H1 (cell line): ENCODE measurements at regions not wholly inside any gene's neighbourhood (a gene's known extent, or its start where the extent isn't known, plus 50 kb on each side); places are given as distances from the start of the nearest gene placed in this dataset.

Source experiments
- CTCF ChIA-PET: fragments of 300-600 bp; sonication (Branson Sonifier 250); formaldehyde crosslinking; loops from one replicate; lab custom pipeline; 2021; ENCODE audit not compliant: partially characterized antibody; lab: Charles Lee
- POLR2A ChIA-PET: fragments of 300-600 bp; sonication (Branson Sonifier 250); formaldehyde crosslinking; loops from one replicate; lab custom pipeline; 2021; ENCODE audit warnings: inconsistent platforms; ENCODE audit not compliant: partially characterized antibody; lab: Charles Lee
- DNase-seq, 2 experiments: peaks; one replicate each; pipeline versions ENCODE4 v3.0.0 to v3.0.0-alpha.2; 2010 to 2022; ENCODE audit warnings: low spot score in 2 of 2, low read depth in 1 of 2, mixed read lengths in 1 of 2
- FAIRE-seq: peaks from 2 replicates; lab custom pipeline; 2011; peaks lifted over from hg19 to GRCh38; lab: Jason Lieb, UNC
- H2AFZ ChIP-seq: 2 replicates; pipeline ENCODE4 v1.8.1; 2012; ENCODE audit warnings: low read length, inconsistent platforms
- H2AK5ac ChIP-seq: 2 replicates; pipeline ENCODE4 v1.6.1; 2013; ENCODE audit warnings: low read depth, low read length
- H2BK120ac ChIP-seq: replicated peaks from 2 replicates; pipeline ENCODE3; 2013; ENCODE audit warnings: low read depth, low read length, inconsistent platforms
- H2BK12ac ChIP-seq: 2 replicates; pipeline ENCODE4 v1.6.1; 2013; ENCODE audit warnings: low read depth, low read length
- H2BK15ac ChIP-seq: 2 replicates; pipeline ENCODE4 v1.6.1; 2013; ENCODE audit warnings: low read length
- H2BK20ac ChIP-seq: 2 replicates; pipeline ENCODE4 v1.6.1; 2013; ENCODE audit warnings: low read length
- H2BK5ac ChIP-seq: 2 replicates; pipeline ENCODE4 v1.6.1; 2013; ENCODE audit warnings: low read depth, low read length
- H3K14ac ChIP-seq: 2 replicates; pipeline ENCODE4 v1.6.1; 2013; ENCODE audit warnings: inconsistent platforms; ENCODE audit not compliant: insufficient read length
- H3K18ac ChIP-seq: 2 replicates; pipeline ENCODE4 v1.6.1; 2013; ENCODE audit warnings: low read length; ENCODE audit errors: extremely low read depth
- H3K23ac ChIP-seq: 2 replicates; pipeline ENCODE4 v1.6.1; 2013; ENCODE audit warnings: inconsistent platforms; ENCODE audit not compliant: insufficient read length
- H3K23me2 ChIP-seq: 2 replicates; pipeline ENCODE4 v1.6.1; 2013; ENCODE audit warnings: low read depth, low read length
- H3K27ac ChIP-seq: 2 replicates; pipeline ENCODE4 v1.6.1; 2011; ENCODE audit warnings: low read depth, low read length, inconsistent platforms
- H3K27me3 ChIP-seq, 4 experiments: replicated peaks in 1 of 4; 1 replicate in 1 of 4; 2 replicates in 3 of 4; pipeline versions ENCODE4 v1.6.1 to v1.8.1; 2011 to 2013; ENCODE audit warnings: low read length in 3 of 4, mild to moderate bottlenecking in 3 of 4, inconsistent platforms in 2 of 4, mixed read lengths in 2 of 4, moderate library complexity in 1 of 4; ENCODE audit not compliant: control insufficient read depth in 3 of 4, insufficient read depth in 3 of 4; ENCODE audit errors: extremely low read depth in 1 of 4
- H3K36me3 ChIP-seq, 4 experiments: 2 replicates each; pipeline versions ENCODE4 v1.6.1 to v1.8.1; 2011 to 2013; ENCODE audit warnings: mild to moderate bottlenecking in 4 of 4, low read length in 3 of 4, moderate library complexity in 2 of 4, control low read depth in 1 of 4, inconsistent platforms in 1 of 4; ENCODE audit not compliant: insufficient read depth in 4 of 4, control insufficient read depth in 2 of 4
- H3K4ac ChIP-seq: replicated peaks from 2 replicates; pipeline ENCODE3; 2013; ENCODE audit warnings: low read length, low read depth, mixed read lengths, inconsistent platforms; ENCODE audit not compliant: insufficient read length
- H3K4me1 ChIP-seq, 4 experiments: replicated peaks in 1 of 4; 1 replicate in 1 of 4; 2 replicates in 3 of 4; pipeline versions ENCODE4 v1.6.1 to v1.8.1; 2011 to 2013; ENCODE audit warnings: low read length in 3 of 4, inconsistent platforms in 2 of 4, mixed read lengths in 1 of 4; ENCODE audit not compliant: insufficient read depth in 4 of 4, control insufficient read depth in 3 of 4
- H3K4me2 ChIP-seq, 2 experiments: 2 replicates each; pipeline versions ENCODE4 v1.6.1 to v1.8.1; 2011 to 2013; ENCODE audit warnings: low read depth in 2 of 2, low read length in 2 of 2, control low read depth in 1 of 2, inconsistent platforms in 1 of 2, mild to moderate bottlenecking in 1 of 2; ENCODE audit not compliant: insufficient read depth in 1 of 2
- H3K4me3 ChIP-seq, 4 experiments: fragments of 200-600, 300-600 bp in 1 of 4; sonication (generic), shearing (Covaris generic), sonication (Bioruptor Twin) in 1 of 4; 2 replicates each; pipeline versions ENCODE4 v1.5.1 to v1.8.1; 2011 to 2016; ENCODE audit warnings: low read length in 4 of 4, low read depth in 3 of 4, control low read depth in 2 of 4, inconsistent platforms in 2 of 4, mild to moderate bottlenecking in 2 of 4, mixed read lengths in 1 of 4, moderate library complexity in 1 of 4; ENCODE audit not compliant: insufficient read depth in 2 of 4; ENCODE audit errors: extremely low read depth in 1 of 4
- H3K56ac ChIP-seq: replicated peaks from 2 replicates; pipeline ENCODE3; 2013; ENCODE audit warnings: low read depth, mild to moderate bottlenecking, mixed read lengths, low read length, inconsistent platforms; ENCODE audit not compliant: insufficient read length
- H3K79me1 ChIP-seq: 2 replicates; pipeline ENCODE4 v1.6.1; 2013; ENCODE audit warnings: low read depth, low read length, control low read depth
- H3K79me2 ChIP-seq, 2 experiments: 2 replicates each; pipeline versions ENCODE4 v1.6.1 to v1.8.1; 2012 to 2013; ENCODE audit warnings: low read length in 2 of 2, mild to moderate bottlenecking in 2 of 2, inconsistent platforms in 1 of 2; ENCODE audit not compliant: insufficient read depth in 2 of 2, control insufficient read depth in 1 of 2
- H3K9ac ChIP-seq, 4 experiments: replicated peaks in 1 of 4; 1 replicate in 1 of 4; 2 replicates in 3 of 4; pipeline versions ENCODE4 v1.6.1 to v1.8.1; 2011 to 2013; ENCODE audit warnings: low read depth in 3 of 4, low read length in 3 of 4, control low read depth in 2 of 4, mild to moderate bottlenecking in 2 of 4, moderate library complexity in 2 of 4, inconsistent platforms in 1 of 4; ENCODE audit errors: extremely low read depth in 1 of 4
- H3K9me3 ChIP-seq, 2 experiments: 2 replicates each; pipeline versions ENCODE4 v1.6.1 to v1.8.1; 2012 to 2013; ENCODE audit warnings: mild to moderate bottlenecking in 2 of 2, moderate library complexity in 2 of 2, control low read depth in 1 of 2, inconsistent platforms in 1 of 2, low read depth in 1 of 2, low read length in 1 of 2, mixed read lengths in 1 of 2; ENCODE audit not compliant: insufficient read depth in 2 of 2
- H4K20me1 ChIP-seq, 2 experiments: replicated peaks in 1 of 2; 2 replicates each; pipeline versions ENCODE3 to v1.8.1; 2011 to 2013; ENCODE audit warnings: inconsistent platforms in 2 of 2, low read length in 2 of 2, mild to moderate bottlenecking in 1 of 2; ENCODE audit not compliant: insufficient read depth in 2 of 2, control insufficient read depth in 1 of 2
- H4K5ac ChIP-seq: 2 replicates; pipeline ENCODE4 v1.6.1; 2013; ENCODE audit warnings: low read length, low read depth, mixed read lengths, inconsistent platforms; ENCODE audit not compliant: insufficient read length
- H4K8ac ChIP-seq: 2 replicates; pipeline ENCODE4 v1.8.0; 2013; ENCODE audit warnings: mild to moderate bottlenecking, moderate library complexity, low read length, inconsistent platforms; ENCODE audit not compliant: insufficient read depth; ENCODE audit errors: extremely low read depth
- H4K91ac ChIP-seq: replicated peaks from 2 replicates; pipeline ENCODE3; 2013; ENCODE audit warnings: low read length, mixed read lengths, inconsistent platforms; ENCODE audit not compliant: insufficient read length
- SP2 ChIP-seq: IDR thresholded peaks from 2 replicates; pipeline ENCODE4 v1.6.1; 2012; ENCODE audit warnings: mild to moderate bottlenecking, low read length, inconsistent platforms
- WGBS, 2 experiments: shearing (Covaris generic) in 1 of 2; methylation state at CpG; one replicate each; pipeline versions ENCODE4 v1.1.6 to v1.1.7; 2013 to 2015; ENCODE audit warnings: low lambda C conversion rate in 2 of 2, mixed read lengths in 2 of 2, inconsistent platforms in 1 of 2, low coverage in 1 of 2, missing lambda C conversion rate in 1 of 2; ENCODE audit not compliant: insufficient replicate concordance in 2 of 2, insufficient coverage in 1 of 2, insufficient read length in 1 of 2; ENCODE audit errors: extremely low coverage in 1 of 2, missing lambda C conversion rate in 1 of 2; 5-methylcytosine and 5-hydroxymethylcytosine counted together
- TF ChIP-seq, protein P1 (sequence below): IDR thresholded peaks from 2 replicates; pipeline ENCODE4 v1.6.1; 2012; ENCODE audit warnings: inconsistent platforms

DNA sequence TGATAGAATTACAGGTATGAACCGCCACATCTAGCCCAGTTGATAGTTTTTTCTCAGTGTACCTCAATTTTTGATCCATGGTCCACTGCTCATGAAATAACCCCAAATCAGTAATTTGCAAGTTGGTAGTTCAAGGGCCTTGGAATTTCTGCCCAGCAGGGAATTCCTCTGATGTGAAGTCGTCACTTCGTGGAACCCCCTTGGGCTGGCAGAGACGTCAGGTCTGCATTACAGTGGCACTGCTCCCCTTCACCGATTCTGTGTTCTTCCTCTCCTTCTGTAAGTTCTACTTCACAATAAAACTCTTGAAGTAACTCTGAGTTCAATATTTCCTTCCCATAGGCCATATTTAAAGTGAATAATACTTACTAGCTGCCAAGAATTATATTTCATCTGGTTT, 881.0 kb downstream of the OTOL1 start:
- CTCF ChIA-PET, result no interaction called here
- Histone ChIP-seq H2BK12ac (no peak overlapping the region), H2BK20ac (no peak overlapping the region), H2BK120ac (no peak overlapping the region), H2AK5ac (no peak overlapping the region), H3K14ac (no peak overlapping the region), H3K23ac (no peak overlapping the region), H2AFZ (no peak overlapping the region), H3K4me1 (no peaks in the 10 kb centered on the region), H4K5ac (no peak overlapping the region), H3K36me3 (no peaks in the 10 kb centered on the region; a peak in 1 of 8 replicates), H2BK5ac (no peak overlapping the region), H3K23me2 (no peaks in the 10 kb centered on the region), H3K79me2 (no peaks in the 10 kb centered on the region), H2BK15ac (no peak overlapping the region), H3K9ac (no peak overlapping the region), H4K8ac (no peak overlapping the region), H3K4me2 (no peak overlapping the region), H3K4ac (no peak overlapping the region), H3K27me3 (no peaks in the 10 kb centered on the region), H4K20me1 (no peaks in the 10 kb centered on the region), H4K91ac (no peak overlapping the region), H3K79me1 (no peaks in the 10 kb centered on the region), H3K18ac (no peak overlapping the region), H3K27ac (no peak overlapping the region), H3K4me3 (no peak overlapping the region), H3K9me3 (0 out of 4 replicates have a peak, but pooled peaks cover 7 to 8% of the 10 kb centered on the region in 2 experiments), H3K56ac (no peak overlapping the region)
- DNase-seq (no peak), FAIRE-seq (no peak)
- WGBS, 2 experiments, result 92% methylated on average over 5 of the region's 5 CpGs; no CpG with 5 or more reads in 1 of the 2 experiments
- POLR2A ChIA-PET, result no interaction called here
- TF ChIP-seq SP2, result no peak
- TF ChIP-seq, protein P1, sequence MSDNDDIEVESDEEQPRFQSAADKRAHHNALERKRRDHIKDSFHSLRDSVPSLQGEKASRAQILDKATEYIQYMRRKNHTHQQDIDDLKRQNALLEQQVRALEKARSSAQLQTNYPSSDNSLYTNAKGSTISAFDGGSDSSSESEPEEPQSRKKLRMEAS, result no peak
